Smooth muscle cell (in vitro differentiated cells): ENCODE measurements at regions not wholly inside any gene's neighbourhood (a gene's known extent, or its start where the extent isn't known, plus 50 kb on each side); places are given as distances from the start of the nearest gene placed in this dataset.
"Not testable (repeated sequence)": the region's sequence is repeated elsewhere in the genome, so short reads cannot be mapped to it uniquely, and the experiment has no call there.

Experiments
- DNase-seq: peaks from one replicate; lab custom pipeline; 2025; ENCODE audit not compliant: unreplicated experiment; lab: John Stamatoyannopoulos, UW
- H2AFZ ChIP-seq: fragments of 200-600 bp; sonication (generic); 2 replicates; pipeline ENCODE4 v1.6.0; 2016; ENCODE audit warnings: antibody characterized with exemption, low read depth, mild to moderate bottlenecking
- H3F3A ChIP-seq: fragments of 200-600 bp; sonication (generic); 2 replicates; pipeline ENCODE4 v1.6.0; 2017; ENCODE audit warnings: antibody characterized with exemption, low read depth
- H3K27ac ChIP-seq: fragments of 200-600 bp; sonication (generic); 2 replicates; pipeline ENCODE4 v1.5.1; 2016; ENCODE audit warnings: low read depth, mild to moderate bottlenecking
- H3K27me3 ChIP-seq: fragments of 200-600 bp; sonication (generic); 2 replicates; pipeline ENCODE4 v1.6.1; 2016; ENCODE audit warnings: low read depth, mild to moderate bottlenecking
- H3K36me3 ChIP-seq: fragments of 200-600 bp; sonication (generic); 2 replicates; pipeline ENCODE4 v1.5.1; 2016; ENCODE audit warnings: low read depth
- H3K4me1 ChIP-seq: fragments of 200-600 bp; sonication (generic); 2 replicates; pipeline ENCODE4 v1.5.1; 2016; ENCODE audit warnings: low read depth
- H3K4me2 ChIP-seq: fragments of 200-600 bp; sonication (generic); 2 replicates; pipeline ENCODE4 v1.6.0; 2016; ENCODE audit warnings: mild to moderate bottlenecking
- H3K4me3 ChIP-seq: fragments of 200-600 bp; sonication (generic); 2 replicates; pipeline ENCODE4 v1.5.1; 2016; ENCODE audit warnings: mild to moderate bottlenecking
- H3K79me2 ChIP-seq: fragments of 200-600 bp; sonication (generic); 2 replicates; pipeline ENCODE4 v1.6.0; 2016; ENCODE audit warnings: low read depth, mild to moderate bottlenecking
- H3K9ac ChIP-seq: fragments of 200-600 bp; sonication (generic); 2 replicates; pipeline ENCODE4 v1.6.0; 2016; ENCODE audit warnings: low read depth
- H3K9me3 ChIP-seq: fragments of 200-600 bp; sonication (generic); replicated peaks from 2 replicates; pipeline ENCODE4 v1.5.1; 2016; ENCODE audit warnings: low read depth
- H4K20me1 ChIP-seq: fragments of 200-600 bp; sonication (generic); 2 replicates; pipeline ENCODE4 v1.6.0; 2016; ENCODE audit warnings: low read depth
- CTCF ChIP-seq: fragments of 200-600 bp; sonication (generic); IDR thresholded peaks from 2 replicates; pipeline ENCODE4 v1.5.1; 2017; ENCODE audit warnings: borderline replicate concordance, mild to moderate bottlenecking, antibody characterized with exemption; ENCODE audit not compliant: insufficient read depth, poor library complexity, severe bottlenecking
- WGBS: methylation state at CpG from one replicate; pipeline ENCODE4 v1.1.7; 2016; ENCODE audit warnings: low lambda C conversion rate; 5-methylcytosine and 5-hydroxymethylcytosine counted together

GRCh38 chr12:89155826-89156225 is 196.5 kb downstream of the DUSP6 start:
- Histone ChIP-seq H3F3A (peaks cover 18% of the 10 kb centered on the region), H3K4me3 (no peak overlapping the region), H3K9me3 (no peaks in the 10 kb centered on the region), H3K36me3 (no peaks in the 10 kb centered on the region), H3K27ac (peak overlapping the region; percentile 79), H3K27me3 (no peaks in the 10 kb centered on the region), H3K4me2 (peak overlapping the region; percentile 66), H3K79me2 (no peaks in the 10 kb centered on the region), H4K20me1 (no peaks in the 10 kb centered on the region), H3K9ac (no peak overlapping the region), H3K4me1 (peaks cover 37% of the 10 kb centered on the region), H2AFZ (no peak overlapping the region)
- no peak for TF ChIP-seq CTCF
- no peak for DNase-seq

GRCh38 chr12:89154743-89155499 is 197.4 kb downstream of the DUSP6 start:
- DNase-seq, result no peak
- Histone ChIP-seq H3K36me3 (no peaks in the 10 kb centered on the region), H3K9me3 (no peaks in the 10 kb centered on the region), H3K27me3 (no peaks in the 10 kb centered on the region), H3F3A (peaks cover 13% of the 10 kb centered on the region), H3K4me3 (no peak overlapping the region), H4K20me1 (no peaks in the 10 kb centered on the region), H2AFZ (no peak overlapping the region), H3K4me1 (peaks cover 30% of the 10 kb centered on the region), H3K27ac (peak overlapping the region; percentile 79), H3K9ac (no peak overlapping the region), H3K79me2 (no peaks in the 10 kb centered on the region), H3K4me2 (no peak overlapping the region)
- 44% methylated on average over 4 of the region's 4 CpGs for WGBS
- peak; percentile 9 for TF ChIP-seq CTCF

- Histone ChIP-seq H3K4me2 (no peak overlapping the region), H3K4me1 (peaks cover 23% of the 10 kb centered on the region), H3K27ac (no peak overlapping the region), H2AFZ (no peak overlapping the region), H3K79me2 (no peaks in the 10 kb centered on the region), H3K4me3 (no peak overlapping the region), H3F3A (peaks cover 8% of the 10 kb centered on the region), H3K9me3 (no peaks in the 10 kb centered on the region), H4K20me1 (no peaks in the 10 kb centered on the region), H3K27me3 (no peaks in the 10 kb centered on the region), H3K36me3 (no peaks in the 10 kb centered on the region), H3K9ac (no peak overlapping the region)
- no peak for TF ChIP-seq CTCF
- DNase-seq, result no peak
Measured at GRCh38 chr12:89153341-89153740, 199.0 kb downstream of the DUSP6 start.

GRCh38 chr12:89151536-89151935 is 200.8 kb downstream of the DUSP6 start:
- Histone ChIP-seq H3K4me3 (no peak overlapping the region), H3K4me1 (peaks cover 8% of the 10 kb centered on the region), H4K20me1 (no peaks in the 10 kb centered on the region), H3K36me3 (no peaks in the 10 kb centered on the region), H3K9me3 (no peaks in the 10 kb centered on the region), H3K27me3 (no peaks in the 10 kb centered on the region), H2AFZ (peak overlapping the region; percentile 50), H3F3A (peaks cover 5% of the 10 kb centered on the region), H3K4me2 (no peak overlapping the region), H3K79me2 (no peaks in the 10 kb centered on the region), H3K9ac (no peak overlapping the region), H3K27ac (no peak overlapping the region)
- no peak for DNase-seq
- TF ChIP-seq CTCF, result no peak
- WGBS, result 64% methylated on average over 1 of the region's 1 CpG

- not testable (repeated sequence) for H3K36me3 ChIP-seq, H3K27me3 ChIP-seq, H3K4me3 ChIP-seq, H3K4me1 ChIP-seq, H3K9me3 ChIP-seq, H3K27ac ChIP-seq, H2AFZ ChIP-seq, DNase-seq, H3K79me2 ChIP-seq, H4K20me1 ChIP-seq, H3K9ac ChIP-seq, H3K4me2 ChIP-seq, H3F3A ChIP-seq
- WGBS, result 88% methylated on average over 3 of the region's 3 CpGs
Measured at GRCh38 chr12:89150789-89151188, 201.5 kb downstream of the DUSP6 start.
